Activated CD8-positive, alpha-beta memory T cell treated with anti-CD3 and anti-CD28 coated beads, Interleukin-2, amount 50 U/mL, for 24 hours (primary cell): ENCODE measurements at regions not wholly inside any gene's neighbourhood (a gene's known extent, or its start where the extent isn't known, plus 50 kb on each side); places are given as distances from the start of the nearest gene placed in this dataset.
"Not testable (repeated sequence)": the region's sequence is repeated elsewhere in the genome, so short reads cannot be mapped to it uniquely, and the experiment has no call there.

ENCODE experiments used
- DNase-seq: peaks from one replicate; pipeline ENCODE4 v3.0.0-alpha.2; 2020; ENCODE audit errors: extremely low read depth

DNA sequence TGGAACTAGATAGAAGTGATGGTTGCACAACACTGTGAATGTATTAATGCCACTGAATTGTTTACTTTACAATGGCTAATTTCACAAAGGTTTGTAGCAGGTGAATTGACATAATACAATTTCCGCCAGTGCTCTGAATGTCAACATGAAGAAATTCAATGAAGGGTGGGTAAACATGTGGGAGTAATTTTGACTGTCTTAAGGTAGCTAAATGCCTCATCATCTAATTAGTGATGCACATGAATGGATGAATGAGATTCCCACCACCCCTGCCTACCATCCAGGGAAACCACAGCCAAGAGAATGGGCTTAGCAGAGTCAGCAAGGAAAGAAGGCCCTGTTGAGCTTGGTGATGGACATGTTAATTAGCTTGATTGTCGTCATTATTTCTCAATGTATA lies 275.3 kb downstream of the ALDH8A1 start:
- DNase-seq, result no peak

DNA sequence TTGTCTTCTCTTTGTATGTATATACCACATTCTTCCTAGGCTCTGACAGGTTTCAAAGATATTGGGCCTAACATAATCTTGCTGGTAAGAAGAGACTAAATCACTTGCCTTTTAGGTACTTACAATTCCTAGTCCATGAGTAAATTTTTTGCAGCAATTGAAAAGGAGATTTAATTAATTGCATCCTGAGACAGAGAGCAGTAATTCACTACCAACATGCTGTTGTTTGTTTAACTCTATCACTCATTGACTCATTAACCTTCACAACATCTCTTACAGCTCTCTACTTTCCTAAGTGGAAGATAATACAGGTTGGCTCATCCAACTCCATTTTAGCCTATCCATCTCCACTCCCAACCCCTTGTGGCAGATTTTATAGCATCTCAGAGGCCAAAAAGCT lies 280.4 kb downstream of the ALDH8A1 start:
- DNase-seq, result no peak

- no peak for DNase-seq
Measured at GRCh38 chr6:134667111-134667510, 282.8 kb downstream of the ALDH8A1 start.

DNA sequence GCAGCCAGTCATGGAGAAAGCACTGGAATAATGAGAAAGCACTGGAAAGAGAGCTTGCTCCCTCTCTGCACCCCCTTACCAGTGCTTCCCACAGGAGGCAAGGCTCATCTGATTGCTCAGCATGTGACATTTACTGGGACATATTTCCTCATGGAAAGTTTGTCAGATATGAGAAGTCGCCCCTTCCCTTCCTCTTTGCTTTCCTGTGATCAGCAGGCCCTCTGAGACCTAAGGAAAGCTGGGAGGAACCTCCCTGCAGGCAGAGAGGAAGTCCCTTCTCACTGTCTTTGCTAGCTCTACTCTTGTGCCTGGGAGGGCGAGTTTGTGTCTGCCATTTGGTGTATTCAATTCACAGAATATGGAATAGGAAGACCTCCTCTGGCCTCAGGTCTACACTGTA lies 283.8 kb downstream of the ALDH8A1 start:
- no peak for DNase-seq

DNA sequence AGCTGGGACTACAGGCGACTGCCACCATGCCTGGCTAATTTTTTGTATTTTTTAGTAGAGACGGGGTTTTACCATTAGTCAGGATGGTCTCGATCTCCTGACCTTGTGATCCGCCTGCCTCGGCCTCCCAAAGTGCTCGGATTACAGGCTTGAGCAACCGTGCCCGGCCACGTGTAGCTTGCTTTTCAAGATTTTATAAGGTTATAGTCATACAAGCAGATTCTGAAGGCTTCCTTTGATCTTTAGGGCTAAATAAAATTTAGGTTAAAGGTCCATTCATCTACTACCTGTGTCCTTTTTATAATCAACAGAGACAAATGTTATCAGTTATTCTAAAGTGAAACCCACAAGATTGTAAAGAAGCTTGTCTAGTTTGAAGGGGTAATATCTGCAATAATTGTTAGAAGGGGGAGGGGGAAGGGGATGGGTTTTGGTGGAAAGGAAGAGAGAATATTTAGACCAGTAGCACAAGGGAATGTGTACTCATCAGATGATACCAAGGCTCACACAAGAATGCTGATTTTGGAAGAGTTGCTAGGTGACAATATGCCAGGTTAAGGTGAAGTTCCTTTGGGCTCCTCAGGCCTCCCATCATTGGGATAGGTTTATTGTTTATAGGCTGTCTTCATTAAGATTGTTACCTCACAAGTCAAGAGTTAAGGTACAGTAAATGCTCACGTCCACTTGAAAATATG lies 284.7 kb downstream of the ALDH8A1 start:
- no peak for DNase-seq

- DNase-seq, result no peak
Measured at GRCh38 chr6:134663800-134664535, 285.9 kb downstream of the ALDH8A1 start.

DNA sequence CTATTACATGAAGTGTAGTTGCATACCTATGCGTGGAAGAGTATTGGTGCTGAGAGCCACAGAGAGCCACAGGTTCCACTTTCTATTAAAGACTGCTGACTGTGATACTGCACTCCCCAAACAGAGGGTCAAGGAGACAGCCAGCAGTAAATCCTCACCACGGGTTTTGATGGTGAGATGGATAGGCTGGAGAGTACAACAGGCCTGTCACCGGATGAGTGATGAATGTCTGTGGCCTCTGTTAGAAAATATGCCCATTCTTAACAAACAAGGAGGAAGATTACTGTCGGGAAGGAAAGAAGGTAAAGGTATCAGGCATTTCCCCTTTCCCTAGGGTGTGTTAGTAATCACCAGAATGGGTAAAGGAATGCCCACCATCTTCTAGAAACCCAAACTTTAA lies 286.5 kb downstream of the ALDH8A1 start:
- DNase-seq, result no peak

DNA sequence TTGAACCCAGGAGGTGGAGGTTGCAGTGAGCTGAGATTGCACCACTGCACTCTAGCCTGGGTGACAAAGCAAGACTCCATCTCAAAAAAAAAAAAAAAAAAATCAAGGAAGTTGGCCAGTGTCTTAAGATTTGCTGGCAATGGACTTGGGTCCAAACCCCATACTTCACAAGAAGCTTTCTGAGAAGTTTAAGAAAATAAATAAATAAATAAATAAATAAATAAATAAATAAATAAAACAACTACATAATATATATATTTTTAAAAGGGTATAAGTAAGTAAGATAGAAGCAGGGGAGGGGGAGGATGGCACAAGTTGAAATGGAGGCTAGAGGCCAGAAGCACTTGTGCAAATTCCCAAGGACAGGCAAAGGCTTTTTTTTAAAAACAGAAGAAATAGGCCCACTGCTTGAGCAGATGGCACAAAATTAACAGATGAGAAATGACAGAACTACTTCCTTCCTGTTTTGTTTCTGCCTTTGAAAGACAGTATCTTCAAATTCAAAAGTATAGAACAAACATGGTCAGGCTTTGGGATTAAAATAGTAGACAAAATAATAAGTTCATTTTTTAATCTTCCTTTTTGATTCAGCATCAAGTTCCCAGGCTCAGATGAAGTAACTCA lies 287.7 kb downstream of the ALDH8A1 start:
- no peak for DNase-seq

- not testable (repeated sequence) for DNase-seq
Measured at GRCh38 chr6:134659885-134660284, 290.0 kb downstream of the ALDH8A1 start.

- no peak for DNase-seq
Measured at GRCh38 chr6:134658596-134658995, 291.3 kb downstream of the ALDH8A1 start.

DNA sequence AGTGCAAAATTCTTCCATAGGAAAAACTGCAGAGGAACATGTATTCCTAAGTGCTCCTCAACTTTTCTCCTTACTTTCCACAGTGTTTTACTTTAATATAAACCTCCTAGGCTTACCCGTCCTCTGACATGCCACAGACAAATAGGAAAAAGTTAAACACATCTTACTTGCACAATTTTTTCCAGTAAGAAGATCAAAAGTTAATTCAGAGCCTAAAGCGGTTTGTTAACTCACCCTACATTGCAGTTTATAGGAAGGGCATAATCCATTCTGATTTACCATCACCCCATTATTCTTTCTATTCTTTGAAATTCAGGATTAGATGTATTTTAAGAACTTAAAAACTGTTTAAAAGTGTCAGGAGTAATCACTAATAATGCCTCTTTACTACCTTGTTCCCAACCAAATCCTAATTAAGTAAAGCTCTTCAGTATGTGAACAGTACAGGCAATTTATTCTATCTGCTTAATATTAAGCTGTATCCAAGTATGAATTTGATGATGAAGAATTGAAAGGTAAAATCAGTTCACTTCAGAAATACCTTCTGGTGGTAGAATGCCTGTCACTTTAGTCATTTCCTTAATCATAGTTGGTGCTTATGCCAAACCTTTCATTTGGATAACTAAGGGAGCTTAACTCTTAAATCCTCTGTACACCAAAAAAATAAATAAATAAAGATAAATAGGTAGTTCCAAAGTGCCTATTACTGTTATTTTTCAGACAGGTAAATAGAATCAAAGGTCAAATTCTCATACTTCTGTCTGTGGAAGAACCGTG lies 292.0 kb downstream of the ALDH8A1 start:
- DNase-seq, result no peak

GRCh38 chr6:134657343-134657742 lies 292.6 kb downstream of the ALDH8A1 start:
- DNase-seq, result no peak

DNA sequence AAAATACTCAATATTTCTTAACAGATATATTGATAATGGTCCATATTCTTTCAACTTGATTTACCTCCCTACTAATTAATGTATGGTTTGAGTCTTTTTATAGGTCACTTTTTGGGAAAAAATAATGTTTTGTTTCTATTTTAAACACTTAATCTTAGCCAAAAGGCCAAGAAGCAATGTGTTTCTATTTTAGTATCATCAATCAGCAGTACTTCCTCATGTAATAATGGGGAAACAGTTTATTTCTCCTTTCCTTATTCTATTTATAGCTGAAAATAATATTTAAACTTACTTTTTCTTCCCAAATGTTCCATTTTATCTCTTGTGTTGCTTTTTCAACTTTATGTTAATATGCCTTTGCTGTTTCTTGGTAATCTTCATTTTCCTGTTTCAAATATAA lies 295.1 kb downstream of the ALDH8A1 start:
- no peak for DNase-seq

DNA sequence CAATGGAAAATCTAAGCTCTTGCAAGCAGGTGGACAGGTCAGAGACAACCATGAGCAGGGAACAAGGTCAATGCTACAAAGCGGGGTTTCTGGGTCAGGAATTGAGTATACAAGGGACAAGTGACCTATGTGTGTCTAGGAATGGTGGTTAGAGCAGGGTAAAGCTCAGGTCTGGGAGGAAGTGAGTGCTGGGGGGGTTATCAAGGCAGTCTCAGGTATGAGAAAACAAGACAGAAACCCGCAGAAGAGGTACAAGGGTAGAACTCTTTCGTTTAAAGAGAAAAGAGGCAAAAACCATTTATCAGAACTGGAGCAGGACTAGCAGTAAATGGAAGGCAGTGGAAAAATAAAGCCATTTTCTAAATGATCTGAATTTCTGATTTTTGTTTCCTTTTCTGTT lies 298.4 kb downstream of the ALDH8A1 start:
- DNase-seq, result no peak

DNA sequence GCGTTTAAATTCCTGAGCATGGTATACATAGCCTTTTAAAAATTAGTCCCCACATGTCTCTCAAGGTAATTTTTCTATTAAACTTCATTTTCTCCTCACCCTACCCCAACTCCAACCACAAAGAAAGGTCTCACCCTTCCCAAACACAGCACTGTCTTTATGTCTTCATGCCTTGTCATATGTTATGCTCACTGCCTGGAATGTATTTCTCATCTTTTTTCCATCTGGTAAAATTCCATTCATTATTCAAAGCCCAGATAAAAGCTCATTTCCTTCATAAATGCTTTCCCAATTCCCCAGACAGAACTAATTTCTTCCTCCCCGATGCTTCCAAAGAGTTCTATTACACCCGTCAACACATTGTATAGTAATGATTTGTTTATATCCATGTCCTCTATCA lies 302.0 kb downstream of the ALDH8A1 start:
- no peak for DNase-seq

DNA sequence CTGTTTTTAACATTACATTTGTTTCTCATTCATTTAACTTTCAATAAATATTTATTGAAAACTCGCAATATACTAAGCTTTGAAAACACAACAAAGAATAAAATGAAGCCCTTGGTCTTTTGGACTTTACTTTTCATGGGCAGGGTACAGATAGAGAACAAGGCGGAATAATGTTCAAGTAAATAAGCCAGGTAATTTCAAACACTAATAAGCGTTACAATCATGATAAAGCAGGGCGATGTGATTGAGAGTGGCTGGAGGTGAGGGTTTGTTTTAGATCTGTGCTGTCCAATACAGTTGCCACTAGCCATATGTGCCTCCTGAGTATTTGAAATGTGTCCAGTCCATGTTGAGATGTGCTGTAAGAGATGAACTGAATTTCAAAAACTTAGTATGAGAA lies 307.1 kb downstream of the ALDH8A1 start:
- DNase-seq, result no peak

- DNase-seq, result no peak
Measured at GRCh38 chr6:134642279-134642678, 307.6 kb downstream of the ALDH8A1 start.

- DNase-seq, result peak; percentile 47
Measured at GRCh38 chr6:134640975-134641429, 308.9 kb downstream of the ALDH8A1 start.

- DNase-seq, result no peak
Measured at GRCh38 chr6:134640229-134640628, 309.7 kb downstream of the ALDH8A1 start.

DNA sequence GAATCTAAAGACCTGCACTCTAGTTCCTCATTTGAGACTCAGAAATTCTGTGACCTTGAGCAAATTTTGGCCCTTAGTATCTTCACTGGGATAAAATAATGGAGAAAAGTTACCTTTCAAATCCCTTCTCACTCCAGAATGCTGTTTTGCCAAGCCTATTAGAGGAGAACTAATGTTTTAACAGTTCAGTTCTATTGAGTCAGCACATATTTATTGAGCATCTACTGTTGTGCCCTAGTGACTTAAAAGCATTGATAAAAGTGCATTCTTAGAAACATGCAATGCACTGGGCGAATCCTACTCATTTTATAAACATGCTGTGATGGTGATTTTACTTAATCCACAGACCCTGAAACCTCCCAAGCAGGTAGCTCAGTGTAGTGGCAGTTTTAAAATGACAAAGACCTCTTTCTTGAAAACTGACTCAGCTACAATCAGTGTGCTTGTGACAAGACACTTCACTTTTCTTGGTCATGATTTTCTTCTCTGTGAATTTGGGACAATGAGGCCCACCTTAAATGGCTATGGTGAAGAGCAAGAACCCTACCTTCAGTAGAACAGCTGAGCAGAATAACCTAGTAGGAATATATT lies 312.0 kb downstream of the ALDH8A1 start:
- no peak for DNase-seq

- no peak for DNase-seq
Measured at GRCh38 chr6:134637282-134637681, 312.6 kb downstream of the ALDH8A1 start.
